Adipocyte (in vitro differentiated cells): ENCODE measurements at regions not wholly inside any gene's neighbourhood (a gene's known extent, or its start where the extent isn't known, plus 50 kb on each side); places are given as distances from the start of the nearest gene placed in this dataset.

Experiments
- DNase-seq: peaks from one replicate; pipeline ENCODE4 v3.0.0-alpha.2; 2015; ENCODE audit warnings: low read depth
- H3K27me3 ChIP-seq: replicated peaks from 2 replicates; pipeline ENCODE4 v1.7.0; 2013; ENCODE audit warnings: mild to moderate bottlenecking, low read length, moderate library complexity; ENCODE audit not compliant: control insufficient read depth, insufficient read depth
- H3K36me3 ChIP-seq: 2 replicates; pipeline ENCODE4 v1.7.0; 2013; ENCODE audit warnings: low read length, mild to moderate bottlenecking, moderate library complexity; ENCODE audit not compliant: control insufficient read depth, insufficient read depth, severe bottlenecking
- H3K4me1 ChIP-seq: 2 replicates; pipeline ENCODE4 v1.7.0; 2013; ENCODE audit warnings: mild to moderate bottlenecking, low read length, moderate library complexity; ENCODE audit not compliant: control insufficient read depth, insufficient read depth
- H3K4me3 ChIP-seq: 2 replicates; pipeline ENCODE4 v1.7.0; 2013; ENCODE audit warnings: mild to moderate bottlenecking, low read length, moderate library complexity
- H3K9ac ChIP-seq: 2 replicates; pipeline ENCODE4 v1.7.0; 2013; ENCODE audit warnings: mild to moderate bottlenecking, low read length, moderate library complexity
- H3K9me3 ChIP-seq: 2 replicates; pipeline ENCODE4 v1.7.0; 2013; ENCODE audit warnings: mild to moderate bottlenecking, low read length, moderate library complexity; ENCODE audit not compliant: control insufficient read depth

DNA sequence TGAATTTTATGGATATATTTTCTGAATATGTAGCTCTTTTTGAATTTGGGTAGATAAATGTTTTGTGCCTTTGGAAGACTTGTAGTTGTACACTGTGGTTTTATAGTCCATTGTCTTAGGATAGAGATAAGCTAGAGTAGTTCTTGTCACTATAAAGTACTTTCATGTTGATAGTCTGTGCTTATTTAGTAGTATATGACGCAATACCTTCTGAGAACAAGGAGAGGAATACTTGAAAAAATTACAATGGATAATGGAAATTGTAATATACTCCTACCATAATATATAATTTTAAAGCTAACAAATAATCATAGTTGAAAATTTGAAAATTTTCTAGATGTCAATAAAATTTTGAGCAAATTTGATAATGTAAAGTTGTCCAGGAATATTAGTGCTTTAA, 664.0 kb downstream of the TLE4 start:
- DNase-seq, result peak; percentile 8
- Histone ChIP-seq H3K27me3 (no peaks in the 10 kb centered on the region), H3K36me3 (no peaks in the 10 kb centered on the region), H3K4me3 (no peak overlapping the region), H3K9ac (no peak overlapping the region), H3K9me3 (no peaks in the 10 kb centered on the region), H3K4me1 (no peaks in the 10 kb centered on the region)

DNA sequence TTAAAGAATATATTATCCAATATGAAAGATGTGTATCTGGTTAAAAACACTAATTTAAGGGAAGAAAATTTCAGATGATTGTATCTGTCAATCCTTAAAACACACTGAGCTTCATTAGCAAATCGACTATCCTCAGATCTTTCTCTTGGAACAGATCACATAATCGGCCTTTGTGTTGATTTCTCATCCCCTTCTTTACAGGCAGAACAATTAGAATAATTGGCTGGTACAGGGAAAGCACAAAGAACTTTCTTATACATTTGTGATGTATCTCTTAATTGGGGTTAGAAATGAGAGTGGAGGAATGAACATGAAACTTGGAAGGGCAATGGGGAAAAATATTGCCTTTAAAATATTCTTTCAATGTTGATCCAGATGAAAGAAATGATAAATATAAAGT, 662.1 kb downstream of the TLE4 start:
- no peak for DNase-seq
- Histone ChIP-seq H3K36me3 (no peaks in the 10 kb centered on the region), H3K9ac (no peak overlapping the region), H3K27me3 (no peaks in the 10 kb centered on the region), H3K9me3 (no peaks in the 10 kb centered on the region), H3K4me3 (no peak overlapping the region), H3K4me1 (no peaks in the 10 kb centered on the region)

DNA sequence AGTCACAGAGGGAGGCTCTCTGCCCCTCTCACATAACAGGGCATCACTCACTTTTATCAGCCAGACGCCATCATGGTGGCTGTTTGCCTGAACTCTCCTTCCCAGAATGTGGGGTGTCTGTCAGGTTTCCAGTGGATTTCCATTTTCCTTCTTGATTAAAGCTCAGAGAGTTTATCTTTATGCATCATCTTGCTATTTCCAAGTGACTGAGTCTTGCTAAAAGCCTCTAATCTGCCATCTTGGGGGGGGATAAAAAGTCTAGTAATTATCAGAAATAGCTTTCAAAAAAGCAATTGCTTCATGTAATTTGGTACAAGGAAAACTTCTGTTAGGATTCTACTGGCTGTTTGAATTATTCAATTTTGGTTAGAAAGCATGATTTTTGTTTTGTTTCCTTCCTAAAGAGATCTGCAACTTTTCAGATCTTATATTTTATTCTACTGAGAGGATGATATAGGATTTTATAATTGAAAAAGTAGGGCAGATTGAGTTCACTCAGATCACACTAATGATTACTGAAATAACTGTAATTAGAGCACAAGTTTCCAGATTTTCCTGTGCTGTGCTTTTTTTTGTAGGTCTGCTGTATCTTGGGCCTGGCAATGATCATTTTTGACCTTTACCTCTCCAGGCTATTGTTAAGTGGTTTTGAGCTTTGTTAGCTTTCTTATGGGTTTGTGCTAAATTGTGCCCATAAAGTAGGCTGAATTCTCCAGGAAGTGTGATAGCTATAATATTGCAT, 661.5 kb downstream of the TLE4 start:
- Histone ChIP-seq H3K27me3 (no peaks in the 10 kb centered on the region), H3K9ac (no peak overlapping the region), H3K4me1 (no peaks in the 10 kb centered on the region), H3K4me3 (no peak overlapping the region), H3K36me3 (no peaks in the 10 kb centered on the region), H3K9me3 (no peaks in the 10 kb centered on the region)
- no peak for DNase-seq

DNA sequence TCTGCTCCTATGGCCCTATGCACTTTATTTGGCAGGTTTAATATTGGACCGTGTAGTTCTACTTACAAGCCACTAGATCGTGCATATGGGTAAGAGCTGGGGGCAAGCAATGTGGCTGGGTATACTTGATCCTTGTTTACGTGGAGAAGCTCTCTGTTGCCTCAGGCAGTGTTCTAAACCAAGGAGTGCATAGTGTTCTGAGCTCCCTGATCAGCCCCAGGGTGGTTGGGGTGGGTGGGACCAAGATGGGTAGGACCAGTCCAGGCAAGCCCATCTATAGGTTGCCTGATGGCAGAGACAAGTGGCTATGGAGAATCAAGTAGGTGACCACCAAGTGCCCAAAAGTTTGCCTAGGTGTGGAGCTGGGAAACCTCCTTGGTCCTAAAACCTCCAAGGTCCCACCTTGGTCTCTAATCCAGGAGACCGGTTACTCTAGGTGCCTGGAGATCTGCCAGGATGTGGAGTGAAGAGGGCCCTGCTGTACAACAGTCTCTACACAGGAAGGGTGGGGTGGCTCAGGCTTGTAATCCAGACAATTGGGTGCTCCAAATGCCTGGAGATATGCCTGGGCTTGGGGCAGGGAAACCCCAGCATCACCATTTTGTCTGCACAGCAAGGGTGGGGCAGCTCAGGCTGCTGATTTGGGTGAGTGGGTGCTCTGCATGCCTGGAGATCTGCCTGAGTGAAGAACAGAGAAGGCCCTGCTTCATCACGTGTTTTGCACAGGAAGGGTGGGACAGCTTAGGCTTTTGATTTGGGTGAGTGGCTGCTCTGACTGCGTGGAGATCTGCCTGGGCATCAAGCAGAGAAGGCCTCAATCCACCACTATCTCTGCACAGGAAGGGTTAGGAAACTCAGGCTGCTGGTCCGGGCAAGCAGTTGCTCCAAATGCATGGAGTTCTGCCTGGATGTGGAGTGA, 659.8 kb downstream of the TLE4 start:
- H3K27me3 ChIP-seq, result no peaks in the 10 kb centered on the region
- DNase-seq, result no peak
- H3K9ac ChIP-seq, result no peak overlapping the region
- H3K4me1 ChIP-seq, result no peaks in the 10 kb centered on the region
- no peaks in the 10 kb centered on the region for H3K9me3 ChIP-seq
- H3K36me3 ChIP-seq, result no peaks in the 10 kb centered on the region
- H3K4me3 ChIP-seq, result no peak overlapping the region

DNA sequence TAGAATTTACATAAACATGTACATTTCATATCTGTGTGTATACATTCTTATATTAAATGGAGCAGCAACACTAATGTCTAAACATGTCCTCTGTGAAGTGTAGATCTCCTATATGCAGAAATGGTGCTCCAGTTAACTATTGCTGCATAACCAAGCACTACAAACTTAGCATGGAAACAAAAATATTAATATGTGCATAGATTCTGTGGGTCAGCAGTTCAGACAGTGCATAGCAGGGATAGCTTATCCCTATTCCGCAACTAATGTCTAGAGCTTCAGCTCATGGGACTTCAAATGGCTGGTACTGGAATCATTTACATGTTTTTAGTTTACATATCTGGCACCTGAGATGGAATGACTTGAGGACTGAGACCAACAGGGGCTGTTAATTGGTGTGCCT, 652.1 kb downstream of the TLE4 start:
- Histone ChIP-seq H3K4me3 (no peak overlapping the region), H3K36me3 (no peaks in the 10 kb centered on the region), H3K4me1 (no peaks in the 10 kb centered on the region), H3K27me3 (no peaks in the 10 kb centered on the region), H3K9ac (no peak overlapping the region), H3K9me3 (no peaks in the 10 kb centered on the region)
- DNase-seq, result no peak

DNA sequence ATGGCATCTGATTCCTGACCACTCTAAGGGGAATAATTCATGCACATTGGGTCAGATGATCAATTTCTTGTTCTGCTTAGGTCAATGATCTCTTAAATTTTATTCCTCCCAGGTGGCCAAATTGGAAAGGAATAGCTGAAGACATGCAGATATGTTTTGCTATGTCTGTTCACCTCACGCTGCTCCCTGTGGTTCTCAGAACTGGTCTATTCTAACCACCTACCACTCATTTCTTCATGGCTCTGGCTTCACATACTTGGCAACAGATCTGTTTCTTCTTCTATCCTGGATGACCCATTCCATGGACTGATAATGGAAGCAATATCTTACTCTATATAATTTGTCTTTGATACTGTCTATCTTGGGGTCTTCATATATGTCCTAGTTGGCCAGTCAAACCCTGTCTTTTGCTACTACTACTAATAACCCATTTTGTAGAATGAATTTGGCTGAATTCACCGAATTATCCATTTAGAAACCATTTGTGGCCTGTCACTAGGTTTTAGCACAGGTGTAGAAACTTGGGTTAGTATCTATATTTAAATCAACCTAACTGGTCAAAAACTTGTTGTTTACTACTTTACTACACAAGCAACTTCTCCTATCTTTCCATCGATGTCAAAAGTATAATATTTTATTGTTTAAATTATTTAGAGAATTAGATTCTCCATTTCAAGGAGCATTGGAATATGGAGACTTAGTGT, 650.9 kb downstream of the TLE4 start:
- Histone ChIP-seq H3K27me3 (no peaks in the 10 kb centered on the region), H3K4me3 (no peak overlapping the region), H3K9ac (no peak overlapping the region), H3K9me3 (no peaks in the 10 kb centered on the region), H3K4me1 (no peaks in the 10 kb centered on the region), H3K36me3 (no peaks in the 10 kb centered on the region)
- no peak for DNase-seq

DNA sequence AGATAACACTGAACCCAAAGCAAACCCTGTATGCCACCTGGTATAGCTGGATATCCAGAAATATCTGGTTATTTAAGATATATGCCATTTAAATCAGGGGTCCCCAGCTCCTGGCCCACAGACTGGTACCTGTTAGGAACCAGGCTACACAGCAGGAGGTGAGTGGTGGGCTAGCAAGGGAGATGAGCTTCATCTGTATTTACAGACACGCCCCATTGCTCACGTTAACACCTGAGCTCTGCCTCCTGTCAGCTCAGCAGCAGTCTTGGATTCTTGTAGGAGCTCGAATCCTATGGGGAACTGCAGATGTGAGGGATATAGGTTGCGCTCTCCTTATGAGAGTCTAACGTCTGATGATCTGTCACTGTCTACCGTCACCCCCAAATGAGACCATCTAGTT, 646.6 kb downstream of the TLE4 start:
- DNase-seq, result no peak
- H3K36me3 ChIP-seq, result no peaks in the 10 kb centered on the region
- no peaks in the 10 kb centered on the region for H3K27me3 ChIP-seq
- no peaks in the 10 kb centered on the region for H3K9me3 ChIP-seq
- H3K4me3 ChIP-seq, result no peak overlapping the region
- H3K9ac ChIP-seq, result no peak overlapping the region
- H3K4me1 ChIP-seq, result no peaks in the 10 kb centered on the region

DNA sequence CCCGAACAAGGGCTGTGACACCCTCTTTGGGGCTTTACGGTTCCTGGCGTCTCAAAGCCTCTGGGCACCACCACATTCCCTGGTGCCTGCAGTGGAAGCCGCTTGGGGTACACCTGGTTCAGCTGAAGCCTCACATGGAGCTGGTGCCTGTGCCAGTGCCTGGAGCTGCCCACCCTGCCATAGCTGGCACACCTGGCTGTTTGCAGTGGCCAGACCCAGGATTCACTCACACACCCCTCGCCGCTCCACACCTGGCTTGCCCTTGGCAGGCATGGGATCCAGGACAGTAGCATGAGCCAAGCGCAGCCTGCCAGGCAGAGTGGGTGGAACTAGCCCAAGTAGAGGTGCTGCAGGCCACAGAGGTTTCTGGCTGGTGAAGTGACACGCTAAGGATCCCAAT, 641.8 kb downstream of the TLE4 start:
- Histone ChIP-seq H3K4me3 (no peak overlapping the region), H3K9me3 (no peaks in the 10 kb centered on the region), H3K36me3 (no peaks in the 10 kb centered on the region), H3K27me3 (no peaks in the 10 kb centered on the region), H3K4me1 (no peaks in the 10 kb centered on the region), H3K9ac (no peak overlapping the region)
- DNase-seq, result no peak

DNA sequence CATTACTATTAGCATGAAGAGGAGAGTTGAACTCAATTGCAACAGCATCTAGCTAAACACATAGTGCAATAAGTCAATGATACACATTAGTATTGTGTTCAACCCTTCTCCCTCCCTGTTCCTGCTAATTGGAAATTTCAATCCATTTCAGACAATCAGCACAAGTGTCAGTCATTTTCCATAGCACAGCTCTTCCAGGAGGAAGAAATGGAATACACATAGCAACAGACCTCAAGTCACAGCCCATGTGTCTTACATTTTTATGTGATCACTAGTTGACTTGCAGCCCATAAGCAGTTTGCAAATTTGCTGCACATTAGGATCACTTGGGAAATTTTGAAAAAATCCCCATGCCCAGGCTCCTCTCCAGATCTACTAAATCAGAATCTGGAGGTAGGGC, 636.9 kb downstream of the TLE4 start:
- Histone ChIP-seq H3K36me3 (no peaks in the 10 kb centered on the region), H3K27me3 (no peaks in the 10 kb centered on the region), H3K9ac (no peak overlapping the region), H3K9me3 (no peaks in the 10 kb centered on the region), H3K4me1 (no peaks in the 10 kb centered on the region), H3K4me3 (no peak overlapping the region)
- no peak for DNase-seq

DNA sequence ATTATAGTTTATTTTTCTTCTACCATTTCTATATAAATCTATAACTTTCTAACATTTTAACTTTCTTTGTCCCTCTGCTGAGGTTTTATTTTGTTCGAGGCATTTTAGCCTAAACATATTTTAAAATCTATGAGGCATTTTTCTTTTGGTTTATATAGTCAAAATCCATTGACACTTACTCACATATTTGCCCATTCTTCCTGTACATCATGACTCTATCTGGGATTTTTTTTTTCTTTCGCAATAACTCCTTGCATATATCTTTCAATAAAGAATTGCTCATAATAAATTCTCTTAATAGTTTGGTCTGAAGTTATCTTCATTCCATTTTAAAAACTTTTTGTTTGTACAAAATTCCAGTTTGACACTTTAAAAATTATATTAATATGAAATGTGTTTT, 632.3 kb downstream of the TLE4 start:
- Histone ChIP-seq H3K4me3 (no peak overlapping the region), H3K36me3 (no peaks in the 10 kb centered on the region), H3K27me3 (no peaks in the 10 kb centered on the region), H3K4me1 (no peaks in the 10 kb centered on the region), H3K9ac (no peak overlapping the region), H3K9me3 (no peaks in the 10 kb centered on the region)
- DNase-seq, result peak; percentile 50

DNA sequence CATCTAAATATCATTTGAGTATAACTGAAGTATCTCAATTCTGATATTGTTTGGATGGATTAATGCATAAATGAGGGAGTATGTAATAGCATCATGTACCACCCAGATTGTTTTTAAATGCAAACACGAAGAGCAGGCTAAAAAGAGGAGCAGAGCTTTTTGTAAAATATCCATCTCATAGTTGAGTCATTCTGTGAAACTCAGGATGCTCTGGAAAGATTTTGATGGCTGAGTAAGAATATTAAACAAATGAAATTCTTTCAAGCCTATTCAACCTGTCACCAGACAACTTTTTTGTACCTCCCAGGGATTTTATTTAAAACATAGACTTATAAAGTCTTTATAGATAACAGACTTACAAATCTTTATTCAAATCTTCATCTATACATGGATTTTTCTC, 625.9 kb downstream of the TLE4 start:
- Histone ChIP-seq H3K9ac (no peak overlapping the region), H3K4me3 (no peak overlapping the region), H3K4me1 (no peaks in the 10 kb centered on the region), H3K9me3 (no peaks in the 10 kb centered on the region), H3K36me3 (no peaks in the 10 kb centered on the region), H3K27me3 (no peaks in the 10 kb centered on the region)
- peak; percentile 42 for DNase-seq
